Nephron progenitor cell (in vitro differentiated cells): ENCODE measurements at regions not wholly inside any gene's neighbourhood (a gene's known extent, or its start where the extent isn't known, plus 50 kb on each side); places are given as distances from the start of the nearest gene placed in this dataset.

Source experiments
- DNase-seq: peaks from one replicate; pipeline ENCODE4 v3.0.0; 2021
- H3K27ac Mint-ChIP-seq: 2 replicates; pipeline ENCODE4 v1.8.0; 2021; ENCODE audit warnings: mild to moderate bottlenecking, moderate library complexity, mixed read lengths
- H3K27me3 Mint-ChIP-seq: 2 replicates; pipeline ENCODE4 v1.8.0; 2021; ENCODE audit warnings: mild to moderate bottlenecking, low read depth, mixed read lengths; ENCODE audit not compliant: poor library complexity
- H3K36me3 Mint-ChIP-seq: 2 replicates; pipeline ENCODE4 v1.8.0; 2021; ENCODE audit warnings: low read depth, mixed read lengths
- H3K4me1 Mint-ChIP-seq: 2 replicates; pipeline ENCODE4 v1.8.0; 2021; ENCODE audit warnings: mixed read lengths
- H3K4me3 Mint-ChIP-seq: 2 replicates; pipeline ENCODE4 v1.8.0; 2021; ENCODE audit warnings: mild to moderate bottlenecking, moderate library complexity, mixed read lengths
- H3K9me3 Mint-ChIP-seq: 2 replicates; pipeline ENCODE4 v1.8.0; 2021; ENCODE audit warnings: mild to moderate bottlenecking, moderate library complexity, mixed read lengths
- CTCF ChIP-seq: fragments of 200-600 bp; sonication (generic); IDR thresholded peaks from 2 replicates; pipeline ENCODE4 v1.5.0; 2021; ENCODE audit warnings: antibody characterized with exemption

- Mint-ChIP-seq H3K9me3 (peaks cover 40% of the 10 kb centered on the region), H3K4me1 (no peaks in the 10 kb centered on the region), H3K27me3 (peaks cover 3% of the 10 kb centered on the region), H3K4me3 (no peak overlapping the region), H3K36me3 (no peaks in the 10 kb centered on the region), H3K27ac (no peak overlapping the region)
- DNase-seq, result no peak
- TF ChIP-seq CTCF, result no peak
Measured at GRCh38 chr1:115201598-115201997, 112.3 kb upstream of the TSPAN2 start.

- H3K27ac Mint-ChIP-seq, result no peak overlapping the region
- H3K9me3 Mint-ChIP-seq, result peaks cover 28% of the 10 kb centered on the region
- peaks cover 3% of the 10 kb centered on the region for H3K27me3 Mint-ChIP-seq
- no peak for TF ChIP-seq CTCF
- DNase-seq, result no peak
- no peaks in the 10 kb centered on the region for H3K36me3 Mint-ChIP-seq
- H3K4me3 Mint-ChIP-seq, result no peak overlapping the region
- H3K4me1 Mint-ChIP-seq, result no peaks in the 10 kb centered on the region
Measured at GRCh38 chr1:115199416-115200132, 110.3 kb upstream of the TSPAN2 start.

GRCh38 chr1:115198938-115199337 lies 109.6 kb upstream of the TSPAN2 start:
- Mint-ChIP-seq H3K27me3 (peaks cover 3% of the 10 kb centered on the region), H3K9me3 (peaks cover 21% of the 10 kb centered on the region), H3K4me1 (peaks cover 6% of the 10 kb centered on the region), H3K36me3 (no peaks in the 10 kb centered on the region), H3K27ac (no peak overlapping the region), H3K4me3 (no peak overlapping the region)
- TF ChIP-seq CTCF, result no peak
- DNase-seq, result no peak

GRCh38 chr1:115196296-115196695 lies 107.0 kb upstream of the TSPAN2 start:
- Mint-ChIP-seq H3K36me3 (no peaks in the 10 kb centered on the region), H3K4me1 (peaks cover 11% of the 10 kb centered on the region), H3K9me3 (peaks cover 3% of the 10 kb centered on the region), H3K4me3 (no peak overlapping the region), H3K27ac (no peak overlapping the region), H3K27me3 (peaks cover 3% of the 10 kb centered on the region)
- no peak for DNase-seq
- TF ChIP-seq CTCF, result no peak

GRCh38 chr1:115194506-115194905 lies 105.2 kb upstream of the TSPAN2 start:
- Mint-ChIP-seq H3K4me1 (peaks cover 28% of the 10 kb centered on the region), H3K4me3 (no peak overlapping the region), H3K36me3 (no peaks in the 10 kb centered on the region), H3K9me3 (no peaks in the 10 kb centered on the region), H3K27me3 (peaks cover 3% of the 10 kb centered on the region), H3K27ac (no peak overlapping the region)
- no peak for TF ChIP-seq CTCF
- no peak for DNase-seq
